GM19035 (cell line): ENCODE measurements at regions not wholly inside any gene's neighbourhood (a gene's known extent, or its start where the extent isn't known, plus 50 kb on each side); places are given as distances from the start of the nearest gene placed in this dataset.

Experiments used
- ATAC-seq: cut with Tn5 transposase; IDR thresholded peaks from one replicate; pipeline ENCODE4 v1.9.1; 2021; ENCODE audit not compliant: unreplicated experiment

- no peak for ATAC-seq
Measured at GRCh38 chr2:176536439-176537133, 267.3 kb downstream of the MTX2 start.

GRCh38 chr2:176537932-176538331 is 268.7 kb downstream of the MTX2 start:
- ATAC-seq: no peak

- ATAC-seq: no peak
Measured at GRCh38 chr2:176540995-176541394, 271.8 kb downstream of the MTX2 start.

GRCh38 chr2:176542476-176542875 is 273.2 kb downstream of the MTX2 start:
- ATAC-seq: no peak

GRCh38 chr2:176544557-176544956 is 275.3 kb downstream of the MTX2 start:
- ATAC-seq: no peak

- no peak for ATAC-seq
Measured at GRCh38 chr2:176544991-176545956, 276.0 kb downstream of the MTX2 start.

- ATAC-seq: no peak
Measured at GRCh38 chr2:176546550-176546949, 277.3 kb downstream of the MTX2 start.

GRCh38 chr2:176552501-176553135 is 283.4 kb downstream of the MTX2 start:
- no peak for ATAC-seq

GRCh38 chr2:176553685-176554100 is 284.5 kb downstream of the MTX2 start:
- ATAC-seq: no peak

- no peak for ATAC-seq
Measured at GRCh38 chr2:176554101-176555048, 285.1 kb downstream of the MTX2 start.

- ATAC-seq: no peak
Measured at GRCh38 chr2:176555112-176555511, 285.9 kb downstream of the MTX2 start.

- no peak for ATAC-seq
Measured at GRCh38 chr2:176555781-176556180, 286.5 kb downstream of the MTX2 start.

GRCh38 chr2:176556373-176556772 is 287.1 kb downstream of the MTX2 start:
- no peak for ATAC-seq

GRCh38 chr2:176557821-176558220 is 288.6 kb downstream of the MTX2 start:
- ATAC-seq: no peak

GRCh38 chr2:176558574-176559140 is 289.4 kb downstream of the MTX2 start:
- ATAC-seq: no peak

- ATAC-seq: no peak
Measured at GRCh38 chr2:176560296-176560695, 291.1 kb downstream of the MTX2 start.

GRCh38 chr2:176561706-176562105 is 292.5 kb downstream of the MTX2 start:
- ATAC-seq: no peak

GRCh38 chr2:176562359-176563078 is 293.3 kb downstream of the MTX2 start:
- no peak for ATAC-seq

GRCh38 chr2:176565641-176566323 is 296.5 kb downstream of the MTX2 start:
- no peak for ATAC-seq
